IMR-90 (cell line): ENCODE measurements at regions not wholly inside any gene's neighbourhood (a gene's known extent, or its start where the extent isn't known, plus 50 kb on each side); places are given as distances from the start of the nearest gene placed in this dataset.

ENCODE experiments used
- ATAC-seq: fragments of 200-7000 bp; cut with Tn5 transposase; 2 replicates; pipeline ENCODE4 v1.9.1; 2020; ENCODE audit warnings: low read depth, mild to moderate bottlenecking, moderate library complexity
- BruUV-seq: library from RNA; stranded (reverse); fragments of 400-500 nt; replicated peaks from 2 replicates; lab custom pipeline; 2021; lab: Mats Ljungman, UMichigan
- CTCF ChIA-PET: fragments of 300-600 bp; formaldehyde crosslinking; extraction: SDS; loops from one replicate; lab custom pipeline; 2021; ENCODE audit warnings: antibody characterized with exemption; lab: Yijun Ruan, JAX
- POLR2A ChIA-PET: fragments of 300-600 bp; sonication (Branson Sonifier 250); formaldehyde crosslinking; loops from one replicate; lab custom pipeline; 2022; ENCODE audit warnings: antibody characterized with exemption; ENCODE audit not compliant: unreplicated experiment; lab: Charles Lee
- DNase-seq: peaks from one replicate; pipeline ENCODE4 v3.0.0; 2013
- H2AFZ ChIP-seq: replicated peaks from 2 replicates; pipeline ENCODE3; 2013; ENCODE audit warnings: low read length, mild to moderate bottlenecking; ENCODE audit not compliant: poor library complexity
- H2AK5ac ChIP-seq: 2 replicates; pipeline ENCODE4 v1.6.1; 2013; ENCODE audit warnings: low read depth, low read length, inconsistent platforms
- H2AK9ac ChIP-seq: replicated peaks from 2 replicates; pipeline ENCODE3; 2013; ENCODE audit warnings: mild to moderate bottlenecking, low read depth, low read length, moderate library complexity; ENCODE audit not compliant: poor library complexity
- H2BK120ac ChIP-seq: 2 replicates; pipeline ENCODE4 v1.6.1; 2013; ENCODE audit warnings: low read depth, low read length, inconsistent platforms
- H2BK15ac ChIP-seq: 3 replicates; pipeline ENCODE4 v1.6.1; 2013; ENCODE audit warnings: low read depth, low read length, inconsistent platforms
- H2BK20ac ChIP-seq: 2 replicates; pipeline ENCODE4 v1.6.1; 2013; ENCODE audit warnings: low read depth, mild to moderate bottlenecking, inconsistent platforms, low read length, moderate library complexity
- H2BK5ac ChIP-seq: 2 replicates; pipeline ENCODE4 v1.6.1; 2013; ENCODE audit warnings: mild to moderate bottlenecking, low read depth, low read length, inconsistent platforms; ENCODE audit not compliant: poor library complexity, severe bottlenecking
- H3K14ac ChIP-seq: replicated peaks from 2 replicates; pipeline ENCODE4 v1.6.1; 2013; ENCODE audit warnings: low read depth, low read length, inconsistent platforms
- H3K18ac ChIP-seq: 2 replicates; pipeline ENCODE4 v1.6.1; 2013; ENCODE audit warnings: low read depth, low read length, control low read depth
- H3K23ac ChIP-seq: 2 replicates; pipeline ENCODE4 v1.6.1; 2013; ENCODE audit warnings: low read depth, low read length, inconsistent platforms
- H3K27ac ChIP-seq: 2 replicates; pipeline ENCODE4 v1.5.1; 2013; ENCODE audit warnings: mild to moderate bottlenecking, control low read depth, low read length; ENCODE audit not compliant: insufficient read depth
- H3K27me3 ChIP-seq: 2 replicates; pipeline ENCODE4 v1.6.1; 2013; ENCODE audit warnings: low read length; ENCODE audit not compliant: control insufficient read depth, insufficient read depth
- H3K36me3 ChIP-seq: 2 replicates; pipeline ENCODE4 v1.6.1; 2013; ENCODE audit warnings: low read length, mixed read lengths; ENCODE audit not compliant: control insufficient read depth, insufficient read depth
- H3K4ac ChIP-seq: 2 replicates; pipeline ENCODE4 v1.6.1; 2013; ENCODE audit warnings: low read depth, low read length, inconsistent platforms
- H3K4me1 ChIP-seq: 2 replicates; pipeline ENCODE4 v1.6.1; 2013; ENCODE audit warnings: low read length, mixed read lengths; ENCODE audit not compliant: control insufficient read depth, insufficient read depth
- H3K4me2 ChIP-seq: 2 replicates; pipeline ENCODE4 v1.6.1; 2013; ENCODE audit warnings: low read depth, mild to moderate bottlenecking, control low read depth, low read length, moderate library complexity
- H3K4me3 ChIP-seq: 2 replicates; pipeline ENCODE4 v1.5.1; 2013; ENCODE audit warnings: low read depth, mild to moderate bottlenecking, control low read depth, low read length, moderate library complexity; ENCODE audit not compliant: insufficient read depth
- H3K56ac ChIP-seq: 2 replicates; pipeline ENCODE4 v1.6.1; 2013; ENCODE audit warnings: low read length, inconsistent platforms; ENCODE audit not compliant: insufficient read depth; ENCODE audit errors: extremely low read depth
- H3K79me1 ChIP-seq, 2 experiments: 2 replicates each; pipeline ENCODE4 v1.6.1; 2013; ENCODE audit warnings: low read length in 2 of 2, inconsistent platforms in 1 of 2, low read depth in 1 of 2
- H3K9ac ChIP-seq: 2 replicates; pipeline ENCODE4 v1.6.1; 2013; ENCODE audit warnings: low read depth, low read length, control low read depth
- H3K9me1 ChIP-seq: 2 replicates; pipeline ENCODE4 v1.6.1; 2013; ENCODE audit warnings: low read length, inconsistent platforms; ENCODE audit not compliant: insufficient read depth
- H3K9me3 ChIP-seq: 2 replicates; pipeline ENCODE4 v1.6.1; 2013; ENCODE audit warnings: low read length; ENCODE audit not compliant: control insufficient read depth, insufficient read depth
- H4K20me1 ChIP-seq: 2 replicates; pipeline ENCODE4 v1.6.1; 2013; ENCODE audit warnings: low read length, inconsistent platforms; ENCODE audit not compliant: insufficient read depth
- H4K5ac ChIP-seq: 2 replicates; pipeline ENCODE4 v1.6.1; 2013; ENCODE audit warnings: mild to moderate bottlenecking, low read depth, low read length, control low read depth
- H4K8ac ChIP-seq, 2 experiments: 2 replicates each; pipeline ENCODE4 v1.6.1; 2013; ENCODE audit warnings: low read depth in 2 of 2, low read length in 2 of 2, control low read depth in 1 of 2, inconsistent platforms in 1 of 2
- H4K91ac ChIP-seq: 2 replicates; pipeline ENCODE4 v1.6.1; 2013; ENCODE audit warnings: low read depth, low read length, inconsistent platforms; ENCODE audit not compliant: insufficient read depth
- MAFK ChIP-seq: IDR thresholded peaks from 2 replicates; pipeline ENCODE4 v1.6.1; 2012; ENCODE audit warnings: low read depth, low read length, improper control_type of control experiment
- RCOR1 ChIP-seq: IDR thresholded peaks from 2 replicates; pipeline ENCODE4 v1.6.1; 2012; ENCODE audit warnings: mild to moderate bottlenecking, low read length, improper control_type of control experiment; ENCODE audit not compliant: insufficient replicate concordance
- WGBS, 2 experiments: methylation state at CpG; one replicate each; pipeline versions ENCODE4 v1.1.5 to v1.1.7; 2013; ENCODE audit warnings: missing lambda C conversion rate in 2 of 2; ENCODE audit not compliant: insufficient read length in 1 of 2; ENCODE audit errors: extremely low coverage in 2 of 2; 5-methylcytosine and 5-hydroxymethylcytosine counted together
- dilution Hi-C: fragments of 300-500 bp; cut with HindIII; formaldehyde crosslinking; loops from one replicate; pipeline ENCODE4 v1.14.3; 2018; ENCODE audit warnings: low sequenced_read_pairs; ENCODE audit not compliant: unreplicated experiment
- in situ Hi-C: fragments of 300-500 bp; cut with MboI; formaldehyde crosslinking; loops from 3 replicates; pipeline ENCODE4 v1.14.3; 2019; ENCODE audit warnings: low sequenced_read_pairs, inconsistent platforms, mixed read lengths
- intact Hi-C: fragments of 100-400 bp; cut with micrococcal nuclease; formaldehyde crosslinking; loops from 2 replicates; pipeline ENCODE4 v1.10.0; 2022
- TF ChIP-seq, protein P1 (sequence below): fragments of 150-350 bp; IDR thresholded peaks from 2 replicates; pipeline ENCODE4 v1.6.1; 2017; ENCODE audit warnings: mild to moderate bottlenecking, antibody characterized with exemption, low read length, low read depth

DNA sequence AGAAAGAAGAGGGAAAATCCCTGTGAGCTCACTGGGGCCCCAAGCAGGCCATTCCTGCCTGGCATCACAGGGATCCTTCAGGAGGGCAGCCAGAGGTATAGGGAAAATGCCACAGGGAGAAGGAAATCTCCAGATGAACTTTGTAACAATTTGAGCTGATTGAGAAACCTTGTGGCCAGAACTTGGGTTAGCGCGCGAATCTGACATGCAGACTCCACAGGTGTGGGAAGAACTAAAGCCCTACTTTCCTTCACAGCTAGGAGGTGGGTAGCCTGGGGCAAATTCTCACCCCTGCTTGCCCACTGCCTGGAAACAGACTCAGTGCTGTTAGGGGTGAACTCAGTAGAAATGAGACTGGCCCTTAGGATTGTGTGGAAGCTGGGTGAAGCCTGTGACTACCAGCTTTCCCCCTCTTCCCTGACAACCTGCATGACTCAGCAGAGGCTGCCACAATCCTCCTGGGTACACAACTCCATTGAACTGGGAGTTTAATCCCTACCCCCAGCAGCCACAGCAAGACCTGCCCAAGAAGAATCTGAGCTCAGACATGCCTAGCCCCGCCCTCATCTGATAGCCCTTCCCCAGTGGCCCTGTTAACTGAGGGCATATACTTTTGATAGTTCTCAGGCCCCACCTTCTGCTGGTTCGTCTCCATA, 57.2 kb upstream of the USP9Y start:
- no CpG with 5 or more reads among the region's 5 CpGs for WGBS, 2 experiments
- Histone ChIP-seq H2BK20ac (no peak overlapping the region), H3K4me3 (no peak overlapping the region), H2AK9ac (no peak overlapping the region), H3K9me1 (no peaks in the 10 kb centered on the region), H3K36me3 (no peaks in the 10 kb centered on the region), H3K9ac (no peak overlapping the region), H3K4ac (no peak overlapping the region), H2BK120ac (no peak overlapping the region), H3K23ac (no peak overlapping the region), H2AFZ (no peak overlapping the region), H3K4me2 (no peak overlapping the region), H4K91ac (no peak overlapping the region), H2BK15ac (no peak overlapping the region), H3K18ac (no peak overlapping the region), H2BK5ac (no peak overlapping the region), H3K14ac (no peak overlapping the region), H3K27me3 (no peaks in the 10 kb centered on the region), H3K56ac (no peak overlapping the region), H3K4me1 (no peaks in the 10 kb centered on the region), H2AK5ac (no peak overlapping the region), H4K8ac (no peak overlapping the region), H4K20me1 (no peaks in the 10 kb centered on the region), H3K27ac (no peak overlapping the region), H3K9me3 (no peaks in the 10 kb centered on the region), H3K79me1 (no peaks in the 10 kb centered on the region), H4K5ac (no peak overlapping the region)
- dilution Hi-C loops (no loop called here), in situ Hi-C loops (no loop called here), intact Hi-C loops (no loop called here)
- POLR2A ChIA-PET, result no interaction called here
- no TSS peak for BruUV-seq
- CTCF ChIA-PET, result no interaction called here
- ATAC-seq (no peak), DNase-seq (no peak)
- TF ChIP-seq MAFK (no peak), RCOR1 (no peak)
- TF ChIP-seq, protein P1, sequence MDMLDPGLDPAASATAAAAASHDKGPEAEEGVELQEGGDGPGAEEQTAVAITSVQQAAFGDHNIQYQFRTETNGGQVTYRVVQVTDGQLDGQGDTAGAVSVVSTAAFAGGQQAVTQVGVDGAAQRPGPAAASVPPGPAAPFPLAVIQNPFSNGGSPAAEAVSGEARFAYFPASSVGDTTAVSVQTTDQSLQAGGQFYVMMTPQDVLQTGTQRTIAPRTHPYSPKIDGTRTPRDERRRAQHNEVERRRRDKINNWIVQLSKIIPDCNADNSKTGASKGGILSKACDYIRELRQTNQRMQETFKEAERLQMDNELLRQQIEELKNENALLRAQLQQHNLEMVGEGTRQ, result no peak
